ENCODE measurements at regions not wholly inside any gene's neighbourhood (a gene's known extent, or its start where the extent isn't known, plus 50 kb on each side); places are given as distances from the start of the nearest gene placed in this dataset.
"Not testable (repeated sequence)": the region's sequence is repeated elsewhere in the genome, so short reads cannot be mapped to it uniquely, and the experiment has no call there.

DNA sequence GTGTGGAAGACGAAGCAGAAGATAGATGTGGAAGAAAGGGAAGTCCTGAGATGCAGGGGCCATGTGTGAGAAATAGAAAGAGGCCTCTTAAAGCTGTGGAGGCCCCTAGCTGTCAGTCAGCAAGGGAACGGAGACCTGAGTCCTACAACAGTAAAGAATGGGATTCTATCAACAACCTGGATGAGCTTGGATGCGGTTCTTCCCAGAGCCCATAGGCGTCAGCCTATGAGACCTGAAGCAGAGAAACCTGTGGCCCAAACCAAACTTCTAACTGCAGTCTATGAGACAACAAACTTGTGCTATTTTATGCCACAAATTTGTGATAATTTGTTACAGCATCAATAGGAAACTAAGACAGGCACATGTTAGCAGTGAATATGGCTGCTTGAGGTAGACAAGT is 583.7 kb downstream of the ADCYAP1 start:
- no peak for DNase-seq (ENCODE audit: low read depth)

DNA sequence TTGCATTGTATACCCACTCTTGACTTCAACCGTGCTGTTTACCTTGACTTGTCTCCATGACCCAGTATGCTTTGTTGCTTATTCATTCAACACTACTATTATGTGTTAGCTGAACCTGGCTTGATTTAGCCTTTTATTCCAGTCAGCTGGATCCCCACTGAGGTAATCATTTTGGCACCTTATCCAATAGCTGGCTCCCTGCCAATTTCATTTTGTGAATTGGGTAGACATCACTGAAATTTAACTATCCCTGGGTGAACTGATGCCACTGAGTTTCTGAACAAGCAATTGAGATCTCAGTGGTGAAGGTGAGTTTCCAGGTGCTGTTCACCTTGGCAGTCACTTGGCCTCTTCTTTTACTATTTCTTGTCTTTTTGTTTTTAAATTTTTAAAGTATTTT is 584.3 kb downstream of the ADCYAP1 start:
- DNase-seq (ENCODE audit: low read depth), result no peak

DNA sequence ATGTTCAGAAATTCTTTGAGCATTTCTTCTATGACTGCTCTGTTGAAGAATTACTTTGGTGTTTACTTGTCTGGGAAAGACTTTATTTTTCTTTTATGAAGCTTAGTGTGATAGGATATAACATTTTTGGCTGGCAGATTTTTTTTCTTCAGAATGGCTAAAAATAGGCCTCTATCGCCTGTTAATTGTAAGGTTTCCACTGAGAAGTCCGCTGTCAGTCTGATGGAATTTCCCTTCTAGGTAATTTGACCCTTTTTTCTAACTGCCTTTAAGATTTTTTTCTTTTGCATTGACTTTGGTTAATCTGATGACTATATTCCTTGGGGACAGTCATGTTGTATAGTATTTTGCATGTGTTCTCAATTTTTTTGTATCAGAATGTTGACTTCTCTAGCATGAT is 590.7 kb downstream of the ADCYAP1 start:
- no peak for DNase-seq (ENCODE audit: low read depth)

DNA sequence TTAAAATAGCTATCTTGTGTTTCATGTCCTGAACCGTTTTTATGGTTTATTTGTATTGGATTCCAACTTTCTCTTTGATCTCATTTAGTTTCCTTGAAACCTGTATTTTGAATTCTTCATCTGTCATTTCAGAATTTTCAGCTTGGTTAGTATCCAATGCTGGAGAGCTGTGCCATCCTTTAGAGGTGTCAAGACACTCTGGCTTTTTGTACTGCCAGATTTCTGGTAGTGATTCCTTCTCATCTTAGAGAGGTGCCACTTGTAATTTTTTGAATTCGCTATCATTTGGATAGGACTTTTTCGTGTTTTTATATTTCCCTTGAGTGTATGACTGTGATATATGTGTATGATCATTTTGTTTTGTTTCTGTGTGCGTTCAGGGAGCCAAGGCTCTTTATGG is 591.4 kb downstream of the ADCYAP1 start:
- DNase-seq (ENCODE audit: low read depth), result no peak

DNA sequence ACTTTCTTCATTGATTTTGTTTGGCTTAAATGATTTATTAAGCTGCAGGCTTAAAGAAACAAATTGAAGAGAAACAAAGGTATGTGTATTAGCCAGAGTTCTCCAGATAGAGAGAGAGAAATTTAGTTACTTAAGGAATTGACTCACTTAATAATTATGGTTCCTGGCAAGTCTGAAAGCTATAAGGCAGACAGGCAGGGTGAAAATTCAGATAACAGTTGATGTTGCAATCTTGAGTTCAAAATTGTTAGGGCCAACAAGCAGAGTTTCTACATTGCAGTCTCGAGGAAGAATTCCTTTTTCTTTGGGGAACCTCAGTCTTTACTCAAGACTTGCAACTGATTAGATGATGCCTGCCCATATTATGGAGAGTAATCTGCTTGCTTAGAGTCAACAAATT is 593.5 kb downstream of the ADCYAP1 start:
- no peak for DNase-seq (ENCODE audit: low read depth)

DNA sequence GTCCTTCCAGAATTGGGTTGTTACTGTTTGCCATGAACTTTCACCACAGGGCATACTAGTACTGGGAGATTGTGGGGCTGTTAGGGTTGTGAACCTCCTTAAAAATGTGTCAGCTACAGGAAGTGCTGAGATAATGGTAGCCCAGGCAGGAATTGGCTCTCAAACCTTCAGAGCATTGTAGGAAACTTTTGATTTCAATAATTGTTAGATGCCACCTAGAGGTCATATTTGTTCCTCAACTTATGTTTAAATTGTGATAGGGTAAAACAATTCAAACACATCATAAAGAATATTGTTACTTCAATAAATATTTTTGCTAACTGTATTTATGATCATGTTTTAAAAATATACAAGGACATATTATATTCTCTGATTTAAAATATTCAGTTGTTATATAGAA is 594.6 kb downstream of the ADCYAP1 start:
- DNase-seq (ENCODE audit: low read depth), result no peak

DNA sequence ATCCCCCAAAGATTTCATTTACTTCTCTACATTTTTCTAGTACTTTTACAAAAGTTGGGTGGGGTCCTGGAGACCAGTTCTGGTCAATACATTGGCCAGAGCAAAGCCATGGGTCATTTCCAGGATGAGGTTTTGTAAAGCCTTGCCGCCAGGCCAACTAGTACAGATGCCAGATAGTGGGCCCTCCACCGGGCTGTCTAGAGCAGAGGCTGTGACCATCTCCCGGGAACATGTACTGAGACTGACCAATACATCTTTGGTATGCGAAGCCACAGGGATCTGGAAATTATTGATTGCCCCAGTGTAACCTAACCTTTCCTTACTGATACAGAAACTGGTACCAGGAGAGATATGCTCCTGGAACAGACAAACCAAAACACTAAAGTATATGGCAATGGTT is 599.2 kb downstream of the ADCYAP1 start:
- DNase-seq (ENCODE audit: low read depth), result no peak

DNA sequence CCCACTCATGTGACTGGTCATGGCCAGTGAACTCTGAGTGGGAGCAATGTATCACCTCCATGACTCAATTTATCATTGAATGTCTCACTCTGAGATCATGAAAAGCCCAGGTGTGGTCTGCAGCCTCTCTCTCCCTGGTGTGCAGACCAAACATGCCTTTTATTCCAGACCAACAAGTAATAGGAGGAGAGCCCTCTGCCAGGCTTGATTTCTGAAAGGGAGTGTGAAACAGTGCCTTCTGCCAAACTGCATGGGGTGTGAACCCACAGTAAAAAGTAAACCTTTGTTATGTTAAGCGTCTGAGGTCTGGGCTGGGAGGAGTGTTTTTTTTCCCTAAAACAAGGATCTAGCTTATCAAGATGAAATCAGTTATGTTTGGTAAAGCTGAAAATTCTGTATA is 601.2 kb downstream of the ADCYAP1 start:
- no peak for DNase-seq (ENCODE audit: low read depth)

DNA sequence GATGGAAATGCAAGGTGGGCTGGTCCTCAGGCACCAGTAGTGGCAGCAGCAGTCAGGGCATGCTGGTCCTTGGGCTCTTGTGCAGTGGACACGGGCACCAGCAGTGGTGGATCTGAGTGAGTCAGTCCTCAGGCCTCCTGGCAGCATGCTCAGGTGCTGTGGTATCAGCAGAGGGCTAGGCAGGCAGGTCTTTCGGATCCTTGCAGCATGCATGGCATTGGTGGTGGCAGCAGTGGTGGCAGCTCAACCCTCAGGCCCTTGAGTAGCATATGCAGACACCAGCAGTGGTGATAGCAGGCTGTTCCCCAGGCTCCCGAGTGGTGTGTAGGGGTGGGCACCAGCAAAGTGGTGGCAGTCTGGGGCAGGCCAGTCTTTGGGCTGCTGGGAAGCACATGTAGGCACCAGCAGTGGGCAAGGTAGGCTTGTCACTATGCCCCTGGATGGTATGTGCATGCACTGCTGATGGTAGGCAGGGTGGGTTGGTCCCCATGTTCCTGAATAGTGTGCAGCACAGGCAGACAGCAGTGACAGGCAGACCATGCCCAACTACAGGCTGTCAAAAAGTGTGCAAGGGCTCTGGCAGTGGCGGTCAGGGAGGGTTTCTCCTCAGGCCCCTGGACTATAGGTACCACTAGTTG is 606.0 kb downstream of the ADCYAP1 start:
- DNase-seq (ENCODE audit: low read depth), result no peak

DNA sequence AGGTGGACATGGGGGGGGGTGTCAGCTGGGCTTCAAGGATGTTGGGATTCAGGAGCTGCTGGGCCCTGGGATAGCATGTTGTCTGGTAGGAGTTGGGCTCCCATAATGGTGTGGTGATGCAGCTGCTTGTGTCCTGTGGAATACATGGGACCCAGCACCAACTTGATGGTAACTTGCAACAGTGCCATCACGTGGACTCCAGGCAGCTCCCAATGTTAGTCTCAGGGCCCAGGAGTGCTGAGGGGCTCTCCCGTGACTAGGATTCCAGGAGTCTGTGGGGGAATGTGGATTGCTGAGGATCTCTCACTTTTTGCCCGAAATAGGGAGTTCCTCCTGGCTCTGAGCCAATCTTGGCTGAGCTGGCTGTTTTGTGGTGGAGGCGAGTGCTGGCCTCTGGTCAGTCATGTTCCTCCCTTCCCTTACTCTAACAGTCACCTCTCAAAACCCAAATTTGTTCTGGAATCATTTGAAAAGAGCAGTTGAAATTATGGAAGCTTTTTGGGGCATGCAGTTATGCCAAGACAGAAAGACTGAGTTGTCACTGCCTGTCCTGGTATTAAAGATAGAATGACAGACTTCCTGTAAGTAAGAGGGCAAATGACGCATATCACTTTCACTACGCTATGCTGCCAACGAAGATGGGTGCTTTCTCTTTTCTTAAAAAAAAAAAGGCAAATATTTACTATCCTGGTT is 607.1 kb downstream of the ADCYAP1 start:
- no peak for DNase-seq (ENCODE audit: low read depth)

DNA sequence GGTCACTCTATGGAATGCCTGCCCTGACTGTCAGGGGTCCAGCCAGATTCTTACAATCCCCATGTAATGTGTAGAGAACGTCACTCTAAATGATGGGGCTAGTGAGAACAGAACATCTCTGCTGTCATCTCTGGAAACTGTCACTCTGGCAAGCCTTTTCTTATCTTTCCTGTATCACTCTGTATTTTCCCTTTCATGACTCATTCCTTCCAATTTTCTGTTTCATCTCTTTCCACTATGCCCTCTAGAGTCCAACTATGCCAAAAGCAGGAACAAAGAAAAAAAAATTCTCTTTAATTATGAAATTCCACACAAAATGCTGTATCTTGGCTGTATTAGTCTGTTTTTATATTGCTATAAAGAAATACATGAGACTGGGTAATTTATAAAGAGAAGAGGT is 608.8 kb downstream of the ADCYAP1 start:
- no peak for DNase-seq (ENCODE audit: low read depth)

DNA sequence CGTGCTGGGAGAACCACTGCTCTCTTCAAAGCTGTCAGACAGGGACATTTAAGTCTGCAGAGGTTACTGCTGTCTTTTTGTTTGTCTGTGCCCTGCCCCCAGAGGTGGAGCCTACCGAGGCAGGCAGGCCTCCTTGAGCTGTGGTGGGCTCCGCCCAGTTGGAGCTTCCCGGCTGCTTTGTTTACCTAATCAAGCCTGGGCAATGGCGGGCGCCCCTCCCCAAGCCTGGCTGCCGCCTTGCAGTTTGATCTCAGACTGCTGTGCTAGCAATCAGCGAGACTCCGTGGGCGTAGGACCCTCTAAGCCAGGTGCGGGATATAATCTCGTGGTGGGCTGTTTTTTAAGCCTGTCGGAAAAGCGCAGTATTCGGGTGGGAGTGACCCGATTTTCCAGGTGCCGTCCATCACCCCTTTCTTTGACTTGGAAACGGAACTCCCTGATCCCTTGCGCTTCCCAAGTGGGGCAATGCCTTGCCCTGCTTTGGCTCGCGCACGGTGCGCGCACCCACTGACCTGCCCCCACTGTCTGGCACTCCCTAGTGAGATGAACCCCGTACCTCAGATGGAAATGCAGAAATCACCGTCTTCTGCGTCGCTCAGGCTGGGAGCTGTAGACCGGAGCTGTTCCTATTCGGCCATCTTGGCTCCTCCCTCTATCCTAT is 617.0 kb downstream of the ADCYAP1 start:
- not testable (repeated sequence) for DNase-seq (ENCODE audit: low read depth)

DNA sequence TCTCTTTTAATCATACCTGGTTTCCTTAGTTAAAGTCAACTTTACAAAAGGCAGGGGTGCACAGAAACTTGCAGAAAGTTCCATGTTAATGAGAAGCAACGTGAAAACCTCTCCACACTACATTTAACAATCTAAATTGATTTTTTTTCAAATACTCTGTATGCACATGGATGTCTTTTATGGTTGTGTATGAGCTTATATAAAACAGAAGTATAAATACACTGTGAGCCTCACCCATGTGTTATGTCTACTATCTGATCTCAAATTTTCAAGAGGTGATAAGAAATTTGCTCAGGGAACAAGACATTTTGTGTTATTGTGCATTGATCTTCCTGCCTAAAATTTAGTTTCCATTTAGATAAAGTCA is 617.6 kb downstream of the ADCYAP1 start:
- DNase-seq (ENCODE audit: low read depth), result no peak

DNA sequence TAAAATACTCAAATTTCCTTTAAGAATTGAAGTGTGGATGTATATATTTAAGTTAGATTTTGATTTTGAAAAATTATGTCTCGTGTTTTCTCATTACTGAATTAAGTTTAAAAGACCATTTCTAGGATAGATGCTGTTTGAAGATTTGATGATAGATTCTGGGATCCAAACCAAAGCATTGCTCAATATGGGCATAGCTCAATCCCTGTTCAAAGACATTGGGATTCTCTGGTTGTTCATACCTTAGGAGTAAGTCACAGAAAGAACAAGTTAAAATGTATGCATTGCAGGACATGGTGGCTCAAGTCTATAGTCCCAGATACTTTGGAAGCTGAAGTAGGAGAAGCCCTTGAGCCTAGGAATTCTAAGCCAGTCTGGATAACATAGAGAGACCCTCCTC is 622.3 kb downstream of the ADCYAP1 start:
- no peak for DNase-seq (ENCODE audit: low read depth)

DNA sequence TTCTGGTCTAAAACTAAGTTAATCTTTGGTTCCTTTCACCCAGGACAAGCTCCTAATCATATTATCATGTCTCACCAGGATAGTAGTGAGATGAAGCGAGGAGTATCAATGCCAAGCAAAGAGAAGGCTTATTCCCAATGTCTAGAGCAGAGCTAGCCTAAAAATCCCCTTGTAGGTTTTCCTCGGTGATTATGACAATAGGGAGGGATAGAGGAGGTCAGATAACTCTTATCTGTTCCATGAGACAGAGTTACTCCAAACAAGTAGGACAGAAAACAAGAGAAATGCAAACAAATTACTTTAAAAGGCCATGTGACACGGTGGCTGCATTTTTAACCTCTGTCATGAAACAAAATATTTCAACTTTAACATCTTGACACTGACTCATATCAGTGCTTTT is 623.1 kb downstream of the ADCYAP1 start:
- DNase-seq (ENCODE audit: low read depth), result no peak

DNA sequence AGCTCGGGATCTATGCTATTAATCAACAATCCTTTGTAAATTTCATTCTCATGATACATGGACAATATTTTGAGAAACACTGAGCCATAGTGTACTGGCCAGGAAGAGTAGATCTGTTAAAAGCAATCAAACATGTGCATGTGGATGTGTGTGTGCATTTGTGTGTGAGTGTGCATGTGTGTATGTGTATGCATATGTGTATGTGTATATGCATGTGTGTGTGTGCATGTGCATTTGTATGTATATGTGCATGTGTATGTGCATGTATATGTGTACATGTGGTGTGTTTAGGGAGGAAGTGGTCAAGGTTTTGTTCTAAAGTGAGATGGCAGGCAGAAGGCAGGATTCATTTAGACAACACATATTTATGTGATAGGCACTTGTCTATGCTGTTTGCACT is 623.8 kb downstream of the ADCYAP1 start:
- no peak for DNase-seq (ENCODE audit: low read depth)

DNA sequence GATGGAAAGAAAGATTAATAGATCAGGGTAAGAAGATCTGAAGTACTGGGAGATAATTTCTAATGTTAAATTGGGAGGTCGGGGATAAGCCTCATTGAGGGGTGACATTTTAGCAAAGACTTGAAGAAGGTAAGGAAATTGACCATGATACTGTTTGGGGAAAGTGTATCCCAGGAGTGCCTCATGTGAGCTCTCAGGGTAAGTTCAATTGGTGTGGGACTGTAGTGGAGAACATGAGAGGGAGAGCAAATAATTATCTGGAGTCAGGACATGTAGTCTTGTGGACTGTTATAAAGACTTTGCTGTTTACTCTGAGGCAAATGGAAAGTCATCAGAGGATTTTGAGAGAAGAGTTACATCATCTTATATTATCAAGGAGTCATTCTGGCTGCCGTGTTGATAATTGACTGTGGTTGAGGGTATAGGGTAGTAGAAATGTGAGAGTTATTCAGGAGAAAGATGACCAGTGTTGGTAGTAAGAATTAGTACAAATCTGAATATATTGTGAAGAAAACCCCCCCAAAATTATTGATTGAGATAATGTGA is 624.4 kb downstream of the ADCYAP1 start:
- DNase-seq (ENCODE audit: low read depth), result no peak

DNA sequence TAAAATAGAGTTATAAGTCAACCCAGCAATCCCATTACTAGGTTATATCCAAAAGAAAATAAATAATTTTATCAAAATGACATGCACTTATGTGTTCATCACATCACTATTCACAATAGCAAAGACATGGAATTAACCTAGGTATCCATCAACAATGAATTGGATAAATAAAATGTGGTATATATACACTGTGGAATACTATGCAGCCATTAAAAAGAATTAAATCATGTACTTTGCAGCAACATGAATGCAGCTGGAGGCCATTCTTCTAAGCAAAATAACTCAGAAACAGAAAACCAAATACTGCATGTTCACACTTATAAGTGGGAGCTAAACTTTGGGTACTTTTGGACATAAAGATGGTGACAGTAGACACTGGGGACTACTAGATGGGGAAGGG is 626.0 kb downstream of the ADCYAP1 start:
- DNase-seq (ENCODE audit: low read depth), result no peak

DNA sequence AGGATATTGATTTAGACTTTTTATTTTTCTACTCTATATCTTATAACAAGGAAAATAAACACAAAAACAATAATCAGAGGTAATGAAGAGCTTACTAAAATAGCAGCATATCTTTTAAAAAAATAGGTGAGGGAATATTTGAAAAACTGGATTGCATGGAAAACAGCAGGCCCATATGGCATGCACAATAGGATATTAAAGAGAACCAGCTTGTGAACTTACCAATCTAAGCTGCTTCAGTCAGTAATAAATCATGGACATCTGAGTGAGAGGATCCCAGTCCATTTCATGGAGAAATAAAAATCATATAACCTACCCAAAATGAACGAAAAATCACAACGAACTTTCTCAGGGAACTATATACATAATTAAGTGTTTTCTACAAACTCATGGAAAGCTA is 634.6 kb downstream of the ADCYAP1 start:
- DNase-seq (ENCODE audit: low read depth), result no peak

DNA sequence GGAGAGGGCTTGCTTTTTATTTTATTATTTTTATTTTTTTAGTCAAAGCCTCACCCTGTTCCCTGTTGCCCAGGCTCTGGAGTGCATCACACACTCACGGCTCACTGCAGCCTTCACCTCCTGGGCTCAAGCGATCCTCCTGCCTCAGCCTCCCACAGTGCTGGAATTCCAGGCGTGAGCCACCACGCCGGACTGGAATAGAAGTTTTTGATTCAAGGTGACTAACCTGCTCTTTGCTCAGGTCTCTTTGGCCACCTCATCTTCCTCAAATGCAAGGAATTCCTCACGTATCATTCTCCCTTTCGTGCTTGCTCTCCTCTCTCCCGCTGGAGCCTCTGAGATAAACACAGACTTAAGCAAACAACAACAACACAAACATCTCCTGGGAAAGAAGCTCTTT is 636.8 kb downstream of the ADCYAP1 start:
- DNase-seq (ENCODE audit: low read depth), result no peak

DNA sequence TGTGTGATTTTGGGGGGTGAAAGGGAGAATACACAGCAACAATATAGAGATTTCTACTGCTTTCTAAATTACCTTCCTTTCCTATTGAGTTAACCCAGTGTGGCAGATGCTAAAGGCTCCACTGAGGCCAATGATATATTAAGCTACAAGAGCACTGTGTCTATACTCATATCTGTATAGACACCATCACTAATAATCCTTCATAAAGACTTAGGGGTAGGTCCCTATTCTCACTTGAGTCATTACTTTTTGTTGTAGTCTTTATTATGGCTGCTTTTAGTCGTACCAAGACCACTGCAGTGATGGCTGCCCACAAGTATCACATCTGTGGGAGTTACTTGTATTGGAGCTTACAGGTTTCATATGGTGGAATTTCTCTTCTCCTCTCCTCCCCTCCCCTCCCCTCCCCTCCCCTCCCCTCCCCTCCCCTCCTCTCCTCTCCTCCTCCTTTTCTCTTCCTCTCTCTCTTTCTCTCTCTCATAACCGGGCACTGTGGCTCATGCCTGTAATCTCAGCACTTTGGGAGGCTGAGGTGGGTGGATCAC is 637.6 kb downstream of the ADCYAP1 start:
- no peak for DNase-seq (ENCODE audit: low read depth)

DNA sequence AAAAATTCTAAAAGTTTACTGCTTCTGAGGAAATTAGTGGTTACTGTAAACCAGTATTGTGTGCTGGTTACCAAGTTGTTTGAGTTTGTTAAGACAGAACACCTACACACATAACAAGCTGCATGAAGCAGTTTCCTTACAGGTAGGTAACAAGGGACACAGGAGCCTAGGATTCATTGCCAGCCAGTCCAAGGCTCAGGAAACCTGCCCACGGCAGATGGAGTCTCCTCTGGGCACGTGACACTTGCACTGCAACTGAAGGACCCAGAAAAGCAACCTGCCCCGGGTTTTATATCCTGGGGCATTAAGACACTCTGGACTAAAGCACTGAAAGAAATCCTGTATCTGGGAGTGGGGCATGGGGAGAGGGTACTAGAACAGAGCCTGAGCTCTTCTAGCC is 639.3 kb downstream of the ADCYAP1 start:
- no peak for DNase-seq (ENCODE audit: low read depth)

DNA sequence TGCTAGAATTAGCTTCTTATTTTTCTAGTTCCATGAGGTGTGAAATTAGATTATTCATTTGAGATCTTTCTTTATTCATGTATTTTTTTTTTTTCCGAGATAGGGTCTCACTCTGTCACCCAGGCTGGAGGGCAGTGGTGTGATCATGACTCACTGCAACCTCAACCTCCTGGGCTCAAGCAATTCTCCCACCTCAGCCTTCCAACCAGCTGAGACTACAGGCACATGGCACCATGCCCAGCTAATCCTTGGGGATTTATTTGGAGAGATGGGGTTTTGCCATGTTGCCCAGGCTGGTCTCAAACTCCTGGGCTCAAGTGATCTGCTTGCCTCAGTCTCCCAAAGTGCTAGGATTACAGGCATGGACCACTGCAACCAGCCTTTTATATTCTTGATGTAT is 653.0 kb downstream of the ADCYAP1 start:
- DNase-seq (ENCODE audit: low read depth), result not testable (repeated sequence)
